ENCODE measurements at regions not wholly inside any gene's neighbourhood (a gene's known extent, or its start where the extent isn't known, plus 50 kb on each side); places are given as distances from the start of the nearest gene placed in this dataset.

- no peak for DNase-seq (ENCODE audit: insufficient read length, low spot score)
- TF ChIP-seq CTCF (IDR thresholded peaks at IDR 0.05; ENCODE audit: insufficient read depth, missing control alignments) = no peak
- FAIRE-seq = peak; percentile 100
Measured at GRCh38 chr18:66958309-66958708, 354.4 kb upstream of the CDH19 start.

DNA sequence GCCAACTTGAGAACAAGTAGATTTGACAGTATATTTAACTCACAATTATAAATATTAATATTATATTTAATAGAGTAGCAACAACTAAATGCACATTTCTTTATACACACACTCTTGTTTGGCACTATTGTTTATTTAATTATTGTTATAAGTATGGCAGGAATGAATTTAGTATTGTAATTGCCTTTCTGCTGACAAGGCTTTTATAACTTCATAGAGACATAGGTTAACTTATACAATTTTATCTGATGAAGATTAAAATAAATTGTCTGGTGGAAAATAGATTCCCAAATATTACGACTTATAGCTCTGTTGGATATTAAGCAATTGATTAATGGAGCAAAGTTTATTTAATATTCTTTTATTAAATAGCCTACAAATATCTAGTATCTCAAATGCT is 347.9 kb upstream of the CDH19 start:
- FAIRE-seq = no peak
- no peak for DNase-seq (ENCODE audit: insufficient read length, low spot score)
- TF ChIP-seq CTCF (IDR thresholded peaks at IDR 0.05; ENCODE audit: insufficient read depth, missing control alignments) = no peak

- FAIRE-seq (no peak), DNase-seq (ENCODE audit: insufficient read length, low spot score) (no peak)
- TF ChIP-seq CTCF (IDR thresholded peaks at IDR 0.05; ENCODE audit: insufficient read depth, missing control alignments) = no peak
Measured at GRCh38 chr18:66949419-66949818, 345.5 kb upstream of the CDH19 start.

GRCh38 chr18:66937546-66937945 is 333.7 kb upstream of the CDH19 start:
- TF ChIP-seq CTCF (IDR thresholded peaks at IDR 0.05; ENCODE audit: insufficient read depth, missing control alignments) = no peak
- DNase-seq (ENCODE audit: insufficient read length, low spot score) (no peak), FAIRE-seq (no peak)

GRCh38 chr18:66931010-66931409 is 327.1 kb upstream of the CDH19 start:
- TF ChIP-seq CTCF (IDR thresholded peaks at IDR 0.05; ENCODE audit: insufficient read depth, missing control alignments) = no peak
- FAIRE-seq (no peak), DNase-seq (ENCODE audit: insufficient read length, low spot score) (no peak)

DNA sequence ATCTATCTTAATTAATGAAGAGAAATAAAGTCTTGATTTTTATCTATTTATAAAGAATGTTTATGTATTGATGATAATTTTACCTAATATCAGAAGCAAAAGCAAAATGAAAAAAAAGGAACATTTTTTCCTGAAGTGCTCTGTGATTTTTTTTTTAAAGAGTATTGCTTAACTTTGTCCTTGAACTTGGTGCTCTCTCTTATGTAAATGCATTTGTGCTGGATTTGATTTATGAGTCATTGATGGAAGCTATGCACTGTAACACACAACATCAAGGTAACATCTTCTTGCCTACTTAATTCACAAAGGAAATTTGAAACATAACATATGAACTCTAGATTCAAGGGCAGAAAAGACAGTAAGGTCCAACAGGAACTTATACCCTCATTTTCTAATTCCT is 312.9 kb upstream of the CDH19 start:
- FAIRE-seq (peak; percentile 100), DNase-seq (ENCODE audit: insufficient read length, low spot score) (no peak)
- TF ChIP-seq CTCF (IDR thresholded peaks at IDR 0.05; ENCODE audit: insufficient read depth, missing control alignments) = no peak

DNA sequence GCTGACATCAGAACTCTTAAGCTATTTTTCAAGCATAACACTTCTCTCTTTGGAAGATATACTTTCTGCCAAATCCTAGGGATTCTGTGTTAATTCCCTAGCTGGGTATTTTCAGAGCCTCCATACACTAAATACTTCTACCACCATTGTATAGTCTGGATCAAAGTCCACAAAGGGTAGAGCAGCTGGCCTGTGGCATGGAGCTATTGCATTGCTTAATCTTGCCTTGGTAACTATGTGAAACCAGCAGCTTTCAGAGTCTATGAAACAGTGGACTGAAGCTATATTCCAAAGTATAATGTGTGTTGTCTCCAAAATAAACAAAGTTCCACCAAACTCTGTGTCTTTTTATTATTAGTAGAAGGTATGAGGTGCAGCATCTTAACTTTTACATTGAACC is 296.9 kb upstream of the CDH19 start:
- DNase-seq (ENCODE audit: insufficient read length, low spot score) = no peak
- TF ChIP-seq CTCF (IDR thresholded peaks at IDR 0.05; ENCODE audit: insufficient read depth, missing control alignments) = no peak
- FAIRE-seq = no peak

All from D721Med (cell line).